RWPE1 (cell line): ENCODE measurements at regions not wholly inside any gene's neighbourhood (a gene's known extent, or its start where the extent isn't known, plus 50 kb on each side); places are given as distances from the start of the nearest gene placed in this dataset.
"Not testable (repeated sequence)": the region's sequence is repeated elsewhere in the genome, so short reads cannot be mapped to it uniquely, and the experiment has no call there.

ENCODE experiments used
- CTCF ChIA-PET: fragments of 350-600 bp; sonication (Branson Sonifier 250); formaldehyde crosslinking; extraction: SDS; loops from one replicate; lab custom pipeline; 2021; lab: Yijun Ruan, JAX
- POLR2A ChIA-PET: fragments of 400-600 bp; formaldehyde crosslinking; extraction: SDS; loops from one replicate; lab custom pipeline; 2020; ENCODE audit warnings: antibody characterized with exemption; ENCODE audit not compliant: low non-redundant PET; lab: Yijun Ruan, JAX
- DNase-seq: peaks from one replicate; pipeline ENCODE4 v3.0.0; 2012; ENCODE audit warnings: low spot score
- H3K27ac ChIP-seq: fragments of 450-650 bp; 2 replicates; pipeline ENCODE4 v1.5.1; 2017
- TF ChIP-seq, protein P1 (sequence below): fragments of 450-650 bp; conservative IDR thresholded peaks from 2 replicates; pipeline ENCODE4 v1.5.1; 2017; ENCODE audit warnings: low read depth, mild to moderate bottlenecking

DNA sequence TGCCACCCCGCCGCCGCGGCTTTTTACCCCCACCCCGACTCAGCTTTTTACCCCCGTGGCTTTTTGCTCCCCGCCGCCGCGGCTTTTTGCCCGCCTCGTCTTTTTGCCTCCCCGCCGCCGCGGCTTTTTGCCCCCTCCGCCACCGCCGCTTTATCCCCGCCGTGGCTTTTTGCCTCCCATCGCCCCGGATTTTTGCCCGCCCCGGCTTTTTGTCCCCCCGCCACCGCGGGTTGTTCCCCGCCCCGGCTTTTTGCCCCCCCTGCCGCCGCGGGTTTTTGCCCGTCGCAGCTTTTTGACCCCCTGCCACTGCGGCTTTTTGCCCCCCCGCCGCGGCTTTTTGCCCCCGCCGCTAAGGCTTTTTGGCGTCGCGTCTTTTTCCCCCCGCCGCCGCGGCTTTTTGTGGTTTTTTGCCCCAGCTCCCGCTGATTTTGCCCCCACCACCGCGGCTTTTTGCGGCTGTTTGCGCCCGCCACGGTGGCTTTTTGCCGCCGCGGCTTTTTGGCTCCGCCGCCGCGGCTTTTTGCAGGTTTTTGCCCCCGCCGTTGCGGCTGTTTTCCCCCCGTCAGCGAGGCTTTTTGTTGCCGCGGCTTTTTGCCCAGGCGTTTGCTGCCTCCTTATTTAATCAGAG, 597.2 kb downstream of the GOLGA6L6 start:
- no peak for DNase-seq
- TF ChIP-seq, protein P1, sequence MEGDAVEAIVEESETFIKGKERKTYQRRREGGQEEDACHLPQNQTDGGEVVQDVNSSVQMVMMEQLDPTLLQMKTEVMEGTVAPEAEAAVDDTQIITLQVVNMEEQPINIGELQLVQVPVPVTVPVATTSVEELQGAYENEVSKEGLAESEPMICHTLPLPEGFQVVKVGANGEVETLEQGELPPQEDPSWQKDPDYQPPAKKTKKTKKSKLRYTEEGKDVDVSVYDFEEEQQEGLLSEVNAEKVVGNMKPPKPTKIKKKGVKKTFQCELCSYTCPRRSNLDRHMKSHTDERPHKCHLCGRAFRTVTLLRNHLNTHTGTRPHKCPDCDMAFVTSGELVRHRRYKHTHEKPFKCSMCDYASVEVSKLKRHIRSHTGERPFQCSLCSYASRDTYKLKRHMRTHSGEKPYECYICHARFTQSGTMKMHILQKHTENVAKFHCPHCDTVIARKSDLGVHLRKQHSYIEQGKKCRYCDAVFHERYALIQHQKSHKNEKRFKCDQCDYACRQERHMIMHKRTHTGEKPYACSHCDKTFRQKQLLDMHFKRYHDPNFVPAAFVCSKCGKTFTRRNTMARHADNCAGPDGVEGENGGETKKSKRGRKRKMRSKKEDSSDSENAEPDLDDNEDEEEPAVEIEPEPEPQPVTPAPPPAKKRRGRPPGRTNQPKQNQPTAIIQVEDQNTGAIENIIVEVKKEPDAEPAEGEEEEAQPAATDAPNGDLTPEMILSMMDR = no peak
- no peak overlapping the region for H3K27ac ChIP-seq
- ChIA-PET POLR2A (no interaction called here), CTCF (no interaction called here)

DNA sequence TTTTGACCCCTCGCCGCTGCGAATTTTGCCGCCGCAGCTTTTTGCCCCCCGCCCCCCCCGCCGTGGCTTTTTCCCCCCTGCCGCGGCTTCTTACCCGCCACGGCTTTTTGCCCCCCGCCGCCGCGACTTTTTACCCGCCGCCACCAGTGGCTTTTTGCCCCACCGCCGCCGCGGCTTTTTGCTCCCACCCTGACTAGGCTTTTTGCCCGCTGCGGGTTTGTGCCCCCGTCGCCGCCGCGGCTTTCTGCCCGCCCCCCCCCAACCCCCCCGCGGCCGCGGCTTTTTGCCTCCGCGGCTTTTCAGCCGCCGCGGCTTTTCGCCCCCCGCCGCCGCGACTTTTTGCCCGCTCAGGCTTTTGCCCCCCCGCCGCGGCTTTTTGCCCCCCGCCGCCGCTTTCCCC, 598.1 kb downstream of the GOLGA6L6 start:
- no peak overlapping the region for H3K27ac ChIP-seq
- TF ChIP-seq, protein P1 = no peak
- ChIA-PET CTCF (no interaction called here), POLR2A (no interaction called here)
- DNase-seq = no peak

DNA sequence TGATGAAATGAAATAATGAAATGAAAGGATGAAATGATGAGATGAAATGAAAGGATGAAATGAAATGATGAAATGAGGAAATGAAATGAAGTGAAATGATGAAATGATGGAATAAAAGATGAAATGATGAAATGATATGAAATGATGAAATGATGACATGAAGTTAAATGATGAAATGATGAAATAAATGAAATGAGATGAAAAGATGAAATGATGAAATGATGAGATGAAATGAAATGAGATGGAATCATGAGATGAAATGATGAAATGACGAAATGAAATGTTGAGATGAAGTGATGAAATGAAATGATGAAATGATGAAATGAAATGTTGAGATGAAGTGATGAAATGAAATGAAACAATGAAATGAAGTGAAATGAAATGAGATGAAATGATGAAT, 638.3 kb downstream of the GOLGA6L6 start:
- DNase-seq, CTCF ChIA-PET, POLR2A ChIA-PET, H3K27ac ChIP-seq: not testable (repeated sequence)

DNA sequence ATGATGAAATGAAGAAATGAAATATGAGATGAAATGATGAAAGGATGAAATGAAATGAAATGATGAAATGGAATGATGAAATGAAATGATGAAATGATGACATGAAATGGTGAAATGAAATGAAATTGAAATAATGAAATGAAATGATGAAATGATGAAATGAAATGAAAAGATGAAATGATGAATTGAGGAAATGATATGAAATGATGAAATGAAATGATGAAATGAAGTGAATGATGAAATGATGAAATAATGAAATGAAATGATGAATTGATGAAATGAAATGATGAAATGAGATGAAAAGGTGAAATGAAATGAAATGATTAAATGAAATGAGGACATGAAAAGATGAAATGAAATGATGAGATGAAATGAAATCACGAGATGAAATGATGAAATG, 639.2 kb downstream of the GOLGA6L6 start:
- DNase-seq, POLR2A ChIA-PET, CTCF ChIA-PET, H3K27ac ChIP-seq: not testable (repeated sequence)

DNA sequence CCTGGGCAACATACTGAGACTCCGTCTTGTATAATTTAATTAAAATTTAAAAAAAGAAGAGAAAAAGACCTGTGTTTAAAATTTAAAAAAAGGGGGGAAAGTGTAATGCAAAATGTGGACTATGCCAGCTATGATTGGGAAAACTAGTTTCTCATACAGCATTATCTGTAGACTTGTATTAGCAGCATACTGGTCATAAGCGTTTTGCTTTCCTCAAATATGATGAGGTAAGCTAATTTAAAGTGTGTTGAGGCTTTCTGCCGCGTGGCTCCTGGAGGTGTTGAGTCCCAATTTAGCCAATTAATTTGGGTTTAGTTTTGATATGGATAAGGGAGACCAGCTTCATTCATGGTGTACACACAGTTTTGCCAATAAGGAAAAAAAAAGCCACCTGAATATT, 640.2 kb downstream of the GOLGA6L6 start:
- DNase-seq, H3K27ac ChIP-seq, POLR2A ChIA-PET, CTCF ChIA-PET: not testable (repeated sequence)

DNA sequence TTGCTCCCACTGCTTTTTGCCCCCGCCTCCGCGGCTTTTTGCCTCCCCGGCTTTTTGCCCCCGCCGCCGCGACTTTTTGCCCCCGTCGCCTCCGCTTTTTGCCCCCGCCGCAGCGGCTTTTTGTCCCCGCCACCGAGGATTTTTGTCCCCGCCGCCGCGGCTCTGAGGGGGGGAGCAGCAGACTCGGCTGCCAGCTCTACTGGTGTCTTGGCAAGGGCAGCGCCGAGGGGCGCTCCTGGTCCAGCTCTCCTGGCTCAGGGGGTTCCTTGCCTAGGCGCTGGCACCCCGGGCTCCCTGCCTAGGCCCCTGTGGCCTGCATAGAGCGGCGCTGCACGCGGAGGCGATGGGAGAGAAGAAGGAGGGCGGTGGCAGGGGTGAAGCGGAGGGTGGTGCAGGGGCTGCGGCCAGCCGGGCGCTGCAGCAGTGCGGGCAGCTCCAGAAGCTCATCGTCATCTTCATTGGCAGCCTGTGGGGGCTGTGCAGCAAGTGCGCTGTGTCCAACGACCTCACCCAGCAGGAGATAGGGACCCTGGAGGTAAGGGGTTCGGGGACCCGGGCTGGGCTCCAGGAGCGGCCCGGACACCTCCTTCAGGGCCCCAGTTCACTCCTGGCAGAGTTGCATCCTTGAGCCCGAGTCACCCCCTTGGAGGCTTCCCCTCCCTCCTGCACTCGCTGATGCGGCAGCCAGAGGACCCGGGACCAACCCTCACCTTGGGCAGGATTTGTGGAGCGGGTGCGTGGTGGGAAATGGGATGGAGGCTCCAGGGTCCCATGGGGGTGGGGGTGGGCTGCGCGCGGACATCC, 642.4 kb downstream of the GOLGA6L6 start:
- no peak overlapping the region for H3K27ac ChIP-seq
- TF ChIP-seq, protein P1 = no peak
- DNase-seq = no peak

DNA sequence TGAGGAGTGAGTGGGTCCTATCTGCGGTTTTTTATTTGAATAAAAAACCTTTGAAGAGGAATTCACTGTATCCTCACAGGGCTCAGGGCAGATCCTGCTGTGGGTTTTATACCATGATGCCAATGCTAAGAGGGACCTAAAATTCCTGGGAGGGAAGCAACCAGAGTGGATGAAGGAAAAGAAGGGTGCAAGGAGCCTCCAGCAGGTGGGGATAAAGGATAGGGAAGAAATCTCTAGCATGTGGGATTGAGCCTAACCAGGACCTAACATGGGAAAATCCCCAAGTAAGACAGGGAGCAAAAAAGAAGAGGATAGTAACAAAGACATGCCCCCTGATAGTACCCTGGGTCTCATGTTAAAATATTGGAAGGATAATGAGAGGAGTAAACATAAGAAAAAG, 652.8 kb downstream of the GOLGA6L6 start:
- H3K27ac ChIP-seq, DNase-seq, POLR2A ChIA-PET, CTCF ChIA-PET: not testable (repeated sequence)

More for the DNA sequence above, 642.4 kb downstream of the GOLGA6L6 start:
- POLR2A ChIA-PET = no interaction called here
- CTCF ChIA-PET = no interaction called here

DNA sequence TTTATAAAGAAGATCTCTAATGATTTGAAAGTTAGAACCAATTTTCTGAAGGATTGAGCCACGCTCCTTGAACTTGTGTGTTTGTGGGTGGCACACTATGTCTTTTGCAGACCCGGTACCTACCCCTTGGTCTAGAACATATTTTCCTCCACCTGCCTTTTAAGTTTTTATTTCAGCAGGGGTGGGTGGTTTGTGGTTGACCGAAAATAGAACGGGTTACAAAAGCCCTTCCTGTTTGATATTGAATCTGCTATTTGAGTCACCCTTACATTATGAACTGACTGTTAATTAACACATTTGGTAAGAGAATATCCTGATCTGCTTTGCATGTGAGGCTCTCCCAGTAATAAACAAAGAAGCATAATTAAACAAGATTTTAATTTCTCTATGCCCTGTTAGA, 697.5 kb downstream of the GOLGA6L6 start:
- POLR2A ChIA-PET, CTCF ChIA-PET, DNase-seq, H3K27ac ChIP-seq: not testable (repeated sequence)
